GM12865 (cell line): ENCODE measurements at regions not wholly inside any gene's neighbourhood (a gene's known extent, or its start where the extent isn't known, plus 50 kb on each side); places are given as distances from the start of the nearest gene placed in this dataset.

Experiments
- DNase-seq: peaks from one replicate; pipeline ENCODE4 v3.0.0; 2010; ENCODE audit warnings: low read depth
- H3K4me3 ChIP-seq: 2 replicates; pipeline ENCODE4 v1.5.1; 2011; ENCODE audit warnings: mild to moderate bottlenecking, low read depth, low read length, control low read depth
- CTCF ChIP-seq: IDR thresholded peaks from 2 replicates; pipeline ENCODE4 v1.5.1; 2011; ENCODE audit warnings: low read length, control low read depth, low read depth, inconsistent platforms; ENCODE audit not compliant: insufficient read depth; ENCODE audit errors: missing control alignments

- no peak overlapping the region for H3K4me3 ChIP-seq
- peak; percentile 30 for DNase-seq
- no peak for TF ChIP-seq CTCF
These were observed 56.7 kb upstream of the ERCC4 start for GRCh38 chr16:13863075-13863765.

GRCh38 chr16:13864689-13865088, 55.3 kb upstream of the ERCC4 start:
- no peak for TF ChIP-seq CTCF
- peak; percentile 6 for DNase-seq
- no peak overlapping the region for H3K4me3 ChIP-seq

- DNase-seq, result peak; percentile 80
- peak; percentile 86 for TF ChIP-seq CTCF
- H3K4me3 ChIP-seq, result no peak overlapping the region
These were observed 53.9 kb upstream of the ERCC4 start for GRCh38 chr16:13866073-13866472.
